ENCODE measurements at regions not wholly inside any gene's neighbourhood (a gene's known extent, or its start where the extent isn't known, plus 50 kb on each side); places are given as distances from the start of the nearest gene placed in this dataset.

DNA sequence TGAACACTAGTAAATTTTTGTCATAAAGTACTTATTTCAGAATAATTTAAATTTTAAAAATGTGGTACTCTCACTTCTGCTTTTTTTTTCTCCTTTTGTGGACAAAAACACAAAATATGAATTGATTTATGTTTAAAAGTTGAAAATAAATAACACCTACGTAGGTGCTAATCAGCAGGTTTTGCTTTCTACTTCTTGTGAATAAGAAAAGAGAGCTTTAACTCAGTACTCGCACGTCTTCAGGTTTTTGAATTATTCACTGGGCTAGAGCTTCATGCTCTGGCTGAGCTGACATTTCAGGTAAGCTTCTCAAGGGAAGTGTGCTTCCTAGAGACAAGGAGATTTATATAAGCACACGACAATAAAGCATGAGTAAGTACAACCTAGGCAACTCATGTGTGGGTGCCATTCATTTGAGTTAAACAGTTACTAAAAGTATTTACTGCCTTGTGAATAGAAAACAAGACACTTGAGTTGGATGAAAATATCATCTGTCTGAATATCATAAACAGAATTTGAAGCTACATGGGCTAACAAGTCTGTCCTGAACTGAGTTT lies 190.0 kb upstream of the POT1 start:
- DNase-seq (ENCODE audit: low read depth): no peak
- no peak overlapping the region for H3K4me3 ChIP-seq (ENCODE audit: low read depth, low read length)

DNA sequence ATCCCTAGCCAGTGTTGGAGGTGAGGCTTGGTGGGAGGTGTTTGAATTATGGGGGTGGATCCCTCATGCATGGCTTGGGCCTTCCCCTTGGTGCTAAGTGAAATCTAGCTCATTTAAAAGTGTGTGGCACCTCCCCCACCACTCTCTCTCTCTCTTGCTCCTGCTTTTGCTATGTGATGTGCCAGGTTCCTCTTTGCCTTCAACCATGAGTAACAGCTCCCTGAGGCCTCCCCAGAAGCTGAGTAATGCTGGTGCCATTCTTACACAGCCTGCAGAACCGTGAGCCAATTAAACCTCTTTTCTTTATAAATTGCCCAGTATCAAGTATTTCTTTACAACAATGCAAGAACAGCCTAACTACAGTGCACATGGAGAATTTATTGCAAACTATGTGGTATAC lies 188.8 kb upstream of the POT1 start:
- DNase-seq (ENCODE audit: low read depth): no peak
- H3K4me3 ChIP-seq (ENCODE audit: low read depth, low read length): no peak overlapping the region
- no peak for TF ChIP-seq CTCF (conservative IDR thresholded peaks at IDR 0.05; ENCODE audit: low read depth, low read length)

More for the DNA sequence above, 190.0 kb upstream of the POT1 start:
- TF ChIP-seq CTCF (conservative IDR thresholded peaks at IDR 0.05; ENCODE audit: low read depth, low read length): no peak

DNA sequence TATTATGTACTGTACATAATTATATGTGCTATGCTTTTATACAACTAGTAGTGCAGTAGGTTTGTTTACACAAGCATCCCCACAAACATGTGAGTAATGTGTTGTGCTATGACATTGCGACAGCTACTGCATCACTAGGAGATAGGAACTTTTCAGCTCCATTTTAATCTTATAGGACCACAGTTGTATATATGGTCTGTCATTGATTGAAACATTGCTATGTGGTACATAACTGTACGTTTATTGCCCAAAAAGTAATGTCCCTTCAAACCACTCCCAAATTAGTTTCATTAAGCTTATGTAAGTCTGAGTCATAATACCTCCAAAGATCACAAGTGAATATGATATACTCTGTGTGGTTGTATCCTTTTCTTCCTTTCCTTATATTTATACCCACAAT lies 183.2 kb upstream of the POT1 start:
- H3K4me3 ChIP-seq (ENCODE audit: low read depth, low read length): no peak overlapping the region
- peak; percentile 63 for DNase-seq (ENCODE audit: low read depth)
- no peak for TF ChIP-seq CTCF (conservative IDR thresholded peaks at IDR 0.05; ENCODE audit: low read depth, low read length)

GRCh38 chr7:125099519-125099918 lies 169.9 kb upstream of the POT1 start:
- no peak for DNase-seq (ENCODE audit: low read depth)
- H3K4me3 ChIP-seq (ENCODE audit: low read depth, low read length): no peak overlapping the region
- no peak for TF ChIP-seq CTCF (conservative IDR thresholded peaks at IDR 0.05; ENCODE audit: low read depth, low read length)

- H3K4me3 ChIP-seq (ENCODE audit: low read depth, low read length): no peak overlapping the region
- DNase-seq (ENCODE audit: low read depth): peak; percentile 58
- TF ChIP-seq CTCF (conservative IDR thresholded peaks at IDR 0.05; ENCODE audit: low read depth, low read length): no peak
Measured at GRCh38 chr7:125098377-125098970, 168.8 kb upstream of the POT1 start.

- no peak overlapping the region for H3K4me3 ChIP-seq (ENCODE audit: low read depth, low read length)
- TF ChIP-seq CTCF (conservative IDR thresholded peaks at IDR 0.05; ENCODE audit: low read depth, low read length): no peak
Measured at GRCh38 chr7:125090596-125090995, 161.0 kb upstream of the POT1 start.

GRCh38 chr7:125089171-125089570 lies 159.5 kb upstream of the POT1 start:
- no peak for TF ChIP-seq CTCF (conservative IDR thresholded peaks at IDR 0.05; ENCODE audit: low read depth, low read length)

More at GRCh38 chr7:125090596-125090995, 161.0 kb upstream of the POT1 start:
- DNase-seq (ENCODE audit: low read depth): peak; percentile 5

More at GRCh38 chr7:125089171-125089570, 159.5 kb upstream of the POT1 start:
- no peak overlapping the region for H3K4me3 ChIP-seq (ENCODE audit: low read depth, low read length)
- no peak for DNase-seq (ENCODE audit: low read depth)

Data from choroid plexus epithelial cell (primary cell).